A673 (cell line): ENCODE measurements at regions not wholly inside any gene's neighbourhood (a gene's known extent, or its start where the extent isn't known, plus 50 kb on each side); places are given as distances from the start of the nearest gene placed in this dataset.
A peak's percentile ranks its signal among the peaks of the same experiment; 100 is the strongest.

ENCODE experiments used
- BruUV-seq: library from RNA; stranded (reverse); fragments of 400-500 nt; replicated peaks from 2 replicates; lab custom pipeline; 2021; lab: Mats Ljungman, UMichigan
- CTCF ChIA-PET: fragments of 300-600 bp; sonication (Branson Sonifier 250); formaldehyde crosslinking; loops from one replicate; lab custom pipeline; 2022; ENCODE audit warnings: antibody characterized with exemption; lab: Charles Lee
- POLR2A ChIA-PET: fragments of 300-600 bp; sonication (Branson Sonifier 250); formaldehyde crosslinking; loops from one replicate; lab custom pipeline; 2022; ENCODE audit warnings: antibody characterized with exemption; ENCODE audit not compliant: low non-redundant PET; lab: Charles Lee
- DNase-seq: peaks from one replicate; pipeline ENCODE4 v3.0.0-alpha.2; 2015; ENCODE audit warnings: low spot score
- H3K27ac ChIP-seq: fragments of 200-600 bp; sonication (generic); 2 replicates; pipeline ENCODE4 v1.5.1; 2016; ENCODE audit warnings: mixed run types, low read depth, mild to moderate bottlenecking, mixed read lengths, antibody characterized with exemption, low read length; ENCODE audit not compliant: poor library complexity, severe bottlenecking
- H3K27me3 ChIP-seq: fragments of 200-600 bp; sonication (generic); replicated peaks from 2 replicates; pipeline ENCODE4 v1.6.1; 2017; ENCODE audit warnings: mixed run types, low read depth, mild to moderate bottlenecking, mixed read lengths, antibody characterized with exemption, low read length; ENCODE audit not compliant: insufficient read depth, poor library complexity
- H3K36me3 ChIP-seq: fragments of 200-600 bp; sonication (generic); 2 replicates; pipeline ENCODE4 v1.6.1; 2016; ENCODE audit warnings: mixed run types, mild to moderate bottlenecking, mixed read lengths, antibody characterized with exemption, low read length; ENCODE audit not compliant: insufficient read depth, poor library complexity, severe bottlenecking
- H3K4me1 ChIP-seq: fragments of 200-600 bp; sonication (generic); 2 replicates; pipeline ENCODE4 v1.6.1; 2017; ENCODE audit warnings: mixed run types, mild to moderate bottlenecking, mixed read lengths, antibody characterized with exemption, low read length; ENCODE audit not compliant: insufficient read depth, poor library complexity, severe bottlenecking
- H3K4me3 ChIP-seq: fragments of 200-600 bp; sonication (generic); 2 replicates; pipeline ENCODE4 v1.5.1; 2016; ENCODE audit warnings: low read depth, mixed run types, mild to moderate bottlenecking, mixed read lengths, low read length; ENCODE audit not compliant: poor library complexity, severe bottlenecking
- H3K9me3 ChIP-seq: fragments of 200-600 bp; sonication (generic); 2 replicates; pipeline ENCODE4 v1.6.1; 2016; ENCODE audit warnings: mixed run types, low read depth, mild to moderate bottlenecking, mixed read lengths, antibody characterized with exemption, low read length; ENCODE audit not compliant: poor library complexity, severe bottlenecking
- CTCF ChIP-seq: fragments of 300-800, 200-600 bp; sonication (generic); conservative IDR thresholded peaks from 2 replicates; pipeline ENCODE4 v1.5.1; 2017; ENCODE audit warnings: low read depth, mild to moderate bottlenecking, antibody characterized with exemption, low read length, moderate library complexity, mixed read lengths
- EZH2 ChIP-seq: fragments of 200-600 bp; sonication (generic); IDR thresholded peaks from 2 replicates; pipeline ENCODE4 v1.6.1; 2017; ENCODE audit warnings: borderline replicate concordance, low read depth, mild to moderate bottlenecking, mixed read lengths, antibody characterized with exemption, low read length; ENCODE audit not compliant: poor library complexity, severe bottlenecking
- intact Hi-C: fragments of 100-400 bp; cut with micrococcal nuclease; formaldehyde crosslinking; loops from one replicate; pipeline ENCODE4 v1.10.0; 2022; ENCODE audit not compliant: unreplicated experiment

GRCh38 chrX:145393702-145394235 lies 146.5 kb downstream of the SPANXN1 start:
- no peaks in the 10 kb centered on the region for H3K36me3 ChIP-seq
- no peak overlapping the region for H3K27ac ChIP-seq
- ChIA-PET CTCF (no interaction called here), POLR2A (no interaction called here)
- no peaks in the 10 kb centered on the region for H3K27me3 ChIP-seq
- H3K4me1 ChIP-seq, result no peaks in the 10 kb centered on the region
- H3K4me3 ChIP-seq, result no peak overlapping the region
- TF ChIP-seq CTCF, result peak; percentile 65
- TF ChIP-seq EZH2, result no peak
- no peaks in the 10 kb centered on the region for H3K9me3 ChIP-seq
- BruUV-seq, result no TSS peak
- intact Hi-C loops, result no loop called here
- peak; percentile 14 for DNase-seq

- H3K4me1 ChIP-seq, result no peaks in the 10 kb centered on the region
- intact Hi-C loops, result no loop called here
- no peak for TF ChIP-seq CTCF
- TF ChIP-seq EZH2, result no peak
- BruUV-seq, result no TSS peak
- no peak for DNase-seq
- H3K9me3 ChIP-seq, result no peaks in the 10 kb centered on the region
- ChIA-PET CTCF (no interaction called here), POLR2A (no interaction called here)
- H3K27me3 ChIP-seq, result no peaks in the 10 kb centered on the region
- H3K36me3 ChIP-seq, result no peaks in the 10 kb centered on the region
- H3K4me3 ChIP-seq, result no peak overlapping the region
- H3K27ac ChIP-seq, result no peak overlapping the region
These were observed 147.0 kb downstream of the SPANXN1 start for GRCh38 chrX:145394344-145394743.

GRCh38 chrX:145396612-145397011 lies 149.3 kb downstream of the SPANXN1 start:
- Histone ChIP-seq H3K36me3 (no peaks in the 10 kb centered on the region), H3K27me3 (no peaks in the 10 kb centered on the region), H3K27ac (no peak overlapping the region), H3K4me3 (no peak overlapping the region), H3K4me1 (no peaks in the 10 kb centered on the region), H3K9me3 (no peaks in the 10 kb centered on the region)
- TF ChIP-seq EZH2, result no peak
- no peak for TF ChIP-seq CTCF
- POLR2A ChIA-PET, result no interaction called here
- no TSS peak for BruUV-seq
- DNase-seq, result no peak
- CTCF ChIA-PET, result no interaction called here
- intact Hi-C loops, result no loop called here
